Stimulated activated CD8-positive, alpha-beta memory T cell treated with anti-CD3 and anti-CD28 coated beads, Interleukin-2, amount 100 ng/mL, for 48 hours (primary cell): ENCODE measurements at regions not wholly inside any gene's neighbourhood (a gene's known extent, or its start where the extent isn't known, plus 50 kb on each side); places are given as distances from the start of the nearest gene placed in this dataset.
"Not testable (repeated sequence)": the region's sequence is repeated elsewhere in the genome, so short reads cannot be mapped to it uniquely, and the experiment has no call there.

Experiments
- DNase-seq, 2 donors: peaks; one replicate each; pipeline ENCODE4 v3.0.0-alpha.2; 2020; ENCODE audit warnings: low read depth in 2 of 2

GRCh38 chr2:168300460-168300859 lies 53.1 kb upstream of the STK39 start:
- DNase-seq, result no peak

- no peak for DNase-seq
Observed at GRCh38 chr2:168304024-168304681, 56.8 kb upstream of the STK39 start.

- no peak for DNase-seq
Observed at GRCh38 chr2:168307379-168307778, 60.0 kb upstream of the STK39 start.

- DNase-seq, result no peak
Observed at GRCh38 chr2:168310580-168310979, 63.2 kb upstream of the STK39 start.

- no peak for DNase-seq
Observed at GRCh38 chr2:168311261-168311910, 64.0 kb upstream of the STK39 start.

- DNase-seq, result no peak
Observed at GRCh38 chr2:168312036-168312822, 64.8 kb upstream of the STK39 start.

- no peak for DNase-seq
Observed at GRCh38 chr2:168314236-168314635, 66.8 kb upstream of the STK39 start.

- DNase-seq, result no peak
Observed at GRCh38 chr2:168315331-168316072, 68.1 kb upstream of the STK39 start.

- DNase-seq, result no peak
Observed at GRCh38 chr2:168316073-168316440, 68.7 kb upstream of the STK39 start.

GRCh38 chr2:168317282-168317681 lies 69.9 kb upstream of the STK39 start:
- DNase-seq, result no peak

GRCh38 chr2:168320267-168320666 lies 72.9 kb upstream of the STK39 start:
- no peak for DNase-seq

GRCh38 chr2:168322325-168323007 lies 75.1 kb upstream of the STK39 start:
- DNase-seq, result no peak

- no peak for DNase-seq
Observed at GRCh38 chr2:168323529-168324021, 76.2 kb upstream of the STK39 start.

GRCh38 chr2:168326572-168326971 lies 79.2 kb upstream of the STK39 start:
- no peak for DNase-seq

- DNase-seq, result no peak
Observed at GRCh38 chr2:168327328-168327727, 79.9 kb upstream of the STK39 start.

GRCh38 chr2:168328421-168328820 lies 81.0 kb upstream of the STK39 start:
- DNase-seq, result no peak

- no peak for DNase-seq
Observed at GRCh38 chr2:168330624-168331423, 83.4 kb upstream of the STK39 start.

GRCh38 chr2:168335254-168335653 lies 87.9 kb upstream of the STK39 start:
- DNase-seq, result not testable (repeated sequence)

GRCh38 chr2:168336786-168337388 lies 89.5 kb upstream of the STK39 start:
- DNase-seq, result peak; percentile 13 to 14

- no peak for DNase-seq
Observed at GRCh38 chr2:168338292-168338691, 90.9 kb upstream of the STK39 start.
